ENCODE measurements at regions not wholly inside any gene's neighbourhood (a gene's known extent, or its start where the extent isn't known, plus 50 kb on each side); places are given as distances from the start of the nearest gene placed in this dataset.
A peak's percentile ranks its signal among the peaks of the same experiment; 100 is the strongest.

DNA sequence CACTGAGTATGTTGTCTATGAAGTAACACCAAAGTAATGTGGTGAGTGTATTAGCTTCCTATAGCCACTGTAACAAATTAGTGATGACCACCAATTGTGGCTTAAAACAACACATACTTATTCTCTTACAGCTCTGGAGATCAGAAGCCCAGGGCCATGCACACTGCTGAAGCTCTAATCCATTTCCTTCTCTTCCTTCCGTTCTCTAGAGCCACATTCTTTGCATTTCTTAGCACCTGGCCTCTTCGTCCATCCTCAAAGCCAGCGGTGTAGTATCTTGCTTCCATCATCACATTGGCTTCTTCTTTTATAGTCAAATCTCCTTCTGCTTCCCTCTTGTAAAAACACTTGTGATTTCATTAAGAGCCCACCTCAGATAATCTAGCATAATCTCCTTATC, 230.3 kb upstream of the RFX3 start:
- TF ChIP-seq, protein P1, sequence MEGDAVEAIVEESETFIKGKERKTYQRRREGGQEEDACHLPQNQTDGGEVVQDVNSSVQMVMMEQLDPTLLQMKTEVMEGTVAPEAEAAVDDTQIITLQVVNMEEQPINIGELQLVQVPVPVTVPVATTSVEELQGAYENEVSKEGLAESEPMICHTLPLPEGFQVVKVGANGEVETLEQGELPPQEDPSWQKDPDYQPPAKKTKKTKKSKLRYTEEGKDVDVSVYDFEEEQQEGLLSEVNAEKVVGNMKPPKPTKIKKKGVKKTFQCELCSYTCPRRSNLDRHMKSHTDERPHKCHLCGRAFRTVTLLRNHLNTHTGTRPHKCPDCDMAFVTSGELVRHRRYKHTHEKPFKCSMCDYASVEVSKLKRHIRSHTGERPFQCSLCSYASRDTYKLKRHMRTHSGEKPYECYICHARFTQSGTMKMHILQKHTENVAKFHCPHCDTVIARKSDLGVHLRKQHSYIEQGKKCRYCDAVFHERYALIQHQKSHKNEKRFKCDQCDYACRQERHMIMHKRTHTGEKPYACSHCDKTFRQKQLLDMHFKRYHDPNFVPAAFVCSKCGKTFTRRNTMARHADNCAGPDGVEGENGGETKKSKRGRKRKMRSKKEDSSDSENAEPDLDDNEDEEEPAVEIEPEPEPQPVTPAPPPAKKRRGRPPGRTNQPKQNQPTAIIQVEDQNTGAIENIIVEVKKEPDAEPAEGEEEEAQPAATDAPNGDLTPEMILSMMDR (IDR thresholded peaks at IDR 0.05; ENCODE audit: low read depth, low read length) = no peak
- DNase-seq (ENCODE audit: extremely low read depth, low read depth) = no peak

DNA sequence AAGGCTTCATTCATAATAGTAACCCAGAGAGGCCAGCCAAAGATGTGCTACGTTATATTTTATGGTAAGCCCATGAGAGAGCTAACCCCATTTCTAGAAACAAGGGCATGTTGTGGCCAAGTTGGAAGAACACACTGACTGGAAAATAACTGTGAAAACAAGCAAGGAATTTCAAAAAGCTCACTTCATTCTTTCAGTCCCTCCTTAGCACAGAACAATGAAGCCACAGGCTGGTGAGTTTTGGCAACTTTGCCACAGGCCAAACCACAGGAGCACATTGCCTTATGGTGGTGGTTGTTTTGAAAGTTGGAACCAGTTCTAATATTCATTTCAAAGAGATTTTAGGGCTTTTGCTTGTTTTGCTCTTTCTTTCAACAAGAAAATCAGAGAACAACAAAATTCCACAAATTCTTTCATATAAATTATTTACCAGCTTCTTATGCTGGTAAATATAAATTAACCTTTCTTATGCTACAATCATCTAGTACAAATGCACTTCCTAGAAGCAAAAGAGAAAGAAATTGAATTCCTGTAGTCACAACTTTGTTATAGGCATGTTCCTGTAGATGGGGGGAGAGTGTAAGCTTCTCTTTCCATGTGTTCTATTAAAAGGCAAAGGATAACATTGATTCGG, 225.4 kb upstream of the RFX3 start:
- no peak for DNase-seq (ENCODE audit: extremely low read depth, low read depth)
- TF ChIP-seq, protein P1 (IDR thresholded peaks at IDR 0.05; ENCODE audit: low read depth, low read length) = peak; percentile 19

GRCh38 chr9:3750321-3750720, 224.5 kb upstream of the RFX3 start:
- TF ChIP-seq, protein P1 (IDR thresholded peaks at IDR 0.05; ENCODE audit: low read depth, low read length) = no peak
- no peak for DNase-seq (ENCODE audit: extremely low read depth, low read depth)

GRCh38 chr9:3746296-3747275, 220.8 kb upstream of the RFX3 start:
- DNase-seq (ENCODE audit: extremely low read depth, low read depth) = no peak
- TF ChIP-seq, protein P1 (IDR thresholded peaks at IDR 0.05; ENCODE audit: low read depth, low read length) = no peak

DNA sequence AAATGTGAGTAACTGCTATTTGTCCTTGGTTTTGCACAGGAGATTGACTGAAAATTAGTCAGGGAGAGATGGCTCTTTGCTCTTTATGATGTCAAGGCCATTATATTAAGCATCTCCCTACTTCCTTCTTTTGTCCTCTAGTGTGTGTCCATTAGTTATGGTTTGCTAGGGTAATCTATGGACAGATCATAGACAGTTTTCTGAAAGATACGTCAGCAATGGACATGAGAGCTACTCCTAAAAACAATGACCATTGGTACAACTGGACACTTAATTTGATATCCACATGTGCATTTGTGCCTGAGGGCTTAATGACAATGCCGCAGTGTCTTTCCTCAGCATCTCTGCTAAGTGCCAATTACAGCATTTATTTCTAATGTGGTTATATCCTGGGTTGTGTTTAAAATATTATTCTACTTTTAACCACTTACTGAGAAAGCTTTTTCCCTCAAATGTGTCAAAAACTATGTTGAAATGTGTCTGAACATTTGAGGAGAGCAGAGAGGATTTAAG, 218.2 kb upstream of the RFX3 start:
- TF ChIP-seq, protein P1 (IDR thresholded peaks at IDR 0.05; ENCODE audit: low read depth, low read length) = no peak
- no peak for DNase-seq (ENCODE audit: extremely low read depth, low read depth)

- TF ChIP-seq, protein P1 (IDR thresholded peaks at IDR 0.05; ENCODE audit: low read depth, low read length) = no peak
- DNase-seq (ENCODE audit: extremely low read depth, low read depth) = no peak
Measured at GRCh38 chr9:3742586-3742985, 216.8 kb upstream of the RFX3 start.

DNA sequence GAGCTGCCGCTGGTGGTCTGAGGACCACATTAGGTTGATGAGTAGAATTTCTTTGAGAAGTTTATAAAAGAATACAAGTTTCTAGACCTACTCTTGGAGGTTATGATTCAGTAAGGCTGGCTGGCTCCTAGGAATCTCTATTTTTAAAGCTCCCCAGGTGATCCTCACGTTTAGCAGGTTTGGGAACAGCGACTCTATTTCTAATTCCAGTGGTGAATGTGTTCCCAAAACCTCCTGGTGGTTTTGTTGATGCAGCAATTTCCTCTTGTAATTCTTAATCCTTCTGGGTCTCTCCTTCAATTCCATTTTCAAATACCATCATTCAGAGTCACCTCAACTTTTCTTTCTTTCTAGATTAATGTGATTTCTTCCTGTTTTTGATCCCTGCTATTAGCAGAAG, 215.9 kb upstream of the RFX3 start:
- DNase-seq (ENCODE audit: extremely low read depth, low read depth) = no peak
- TF ChIP-seq, protein P1 (IDR thresholded peaks at IDR 0.05; ENCODE audit: low read depth, low read length) = no peak

Data from AG09319 (cell line).